GM18861 (cell line): ENCODE measurements at regions not wholly inside any gene's neighbourhood (a gene's known extent, or its start where the extent isn't known, plus 50 kb on each side); places are given as distances from the start of the nearest gene placed in this dataset.

Experiments
- ATAC-seq: cut with Tn5 transposase; IDR thresholded peaks from one replicate; pipeline ENCODE4 v1.9.1; 2021; ENCODE audit not compliant: unreplicated experiment

DNA sequence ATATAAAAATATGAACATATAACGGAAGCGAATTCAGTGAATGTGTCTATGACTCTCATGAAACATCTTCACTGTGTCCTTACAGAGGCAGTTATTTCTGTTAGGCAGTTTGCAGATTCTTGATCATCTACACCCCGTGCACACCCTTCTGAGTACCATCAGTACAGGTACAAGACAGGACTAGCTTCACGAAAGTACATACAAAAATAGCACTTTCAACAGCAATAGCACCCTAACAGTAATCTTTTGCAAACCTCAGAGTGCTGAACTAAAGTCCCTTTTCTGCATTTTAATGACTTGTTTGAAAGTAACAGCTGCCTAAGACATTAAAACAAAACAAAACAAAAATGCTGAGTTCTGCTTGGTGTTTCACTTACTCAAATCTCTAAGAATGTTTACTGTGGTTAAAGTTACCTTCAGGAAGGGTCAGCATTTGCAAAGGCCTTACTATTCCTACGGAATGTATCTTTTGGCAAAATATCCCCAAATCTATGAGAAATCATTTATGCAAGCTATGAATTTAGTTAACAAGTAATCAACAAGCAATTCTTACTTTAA lies 104.1 kb downstream of the CNTN3 start:
- no peak for ATAC-seq

DNA sequence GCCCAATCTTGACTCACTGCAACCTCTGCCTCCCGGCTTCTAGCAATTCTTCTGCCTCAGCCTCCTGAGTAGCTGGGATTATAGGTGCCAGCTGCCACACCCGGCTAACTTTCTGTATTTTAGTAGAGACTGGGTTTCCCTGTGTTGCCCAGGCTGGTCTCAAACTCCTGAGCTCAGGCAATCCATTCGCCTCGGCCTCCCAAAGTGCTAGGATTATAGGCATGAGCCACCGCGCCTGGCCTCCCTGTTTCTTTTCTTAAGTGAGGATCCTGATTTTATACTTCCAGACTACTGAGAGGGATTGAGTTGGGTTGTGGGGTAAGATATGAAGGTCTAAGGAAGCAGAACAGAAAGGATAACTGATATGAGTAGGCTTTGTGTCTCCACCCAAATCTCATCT lies 106.8 kb downstream of the CNTN3 start:
- no peak for ATAC-seq

DNA sequence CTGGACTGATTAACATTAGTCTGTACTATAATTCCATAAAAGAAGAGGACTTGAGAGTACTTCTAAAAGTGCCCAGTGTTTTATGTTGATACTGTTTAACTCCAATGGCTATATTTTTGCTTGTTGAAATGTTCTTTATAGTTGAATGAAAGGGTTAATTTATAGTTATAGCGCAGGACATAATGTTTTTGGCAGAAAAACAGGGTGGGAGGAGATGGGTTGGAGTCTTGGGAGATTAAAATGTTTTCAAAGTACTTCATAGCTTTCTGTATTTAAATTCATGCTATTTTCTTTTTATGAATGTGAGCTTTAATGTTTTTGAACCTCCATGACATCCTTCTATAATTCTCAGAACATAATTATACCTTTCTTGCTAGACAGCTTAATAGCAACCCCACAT lies 108.2 kb downstream of the CNTN3 start:
- no peak for ATAC-seq

DNA sequence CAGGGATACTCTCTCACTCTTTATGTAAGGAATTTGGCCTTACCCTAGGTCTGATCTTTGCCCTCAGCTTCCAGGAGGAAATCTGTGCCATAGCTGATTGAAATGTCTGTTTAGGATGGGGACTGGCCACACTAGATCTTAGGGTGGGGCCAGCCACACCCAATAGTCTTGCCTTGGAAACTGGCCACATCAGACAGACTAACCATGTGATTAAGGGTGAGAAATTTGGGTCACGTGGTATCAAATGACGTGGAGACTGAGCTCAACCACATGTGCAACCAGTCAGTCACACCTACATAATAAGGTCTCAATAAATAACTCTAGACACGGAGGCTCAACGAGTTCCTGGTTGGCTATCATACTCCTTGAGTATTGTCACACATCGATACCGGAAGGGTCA lies 113.5 kb downstream of the CNTN3 start:
- ATAC-seq: no peak

DNA sequence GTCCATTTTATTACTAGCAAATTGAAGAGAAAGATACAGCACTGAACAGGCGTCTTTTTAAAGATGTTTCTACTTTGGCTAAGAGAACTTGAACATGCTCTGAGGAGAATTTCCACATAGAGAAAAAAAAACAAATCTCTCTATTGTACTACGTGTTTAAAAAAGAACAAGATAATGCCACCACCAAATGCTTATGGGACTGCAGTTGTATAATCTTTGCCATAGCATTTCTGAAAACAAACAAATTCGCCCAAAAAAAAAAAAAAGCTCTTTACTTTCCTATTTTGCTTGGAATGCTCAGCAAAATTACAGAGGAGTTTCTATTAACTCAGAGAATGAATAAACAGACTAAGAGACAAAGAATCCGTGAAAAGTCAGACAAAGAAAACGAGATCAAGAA lies 114.2 kb downstream of the CNTN3 start:
- ATAC-seq: no peak

DNA sequence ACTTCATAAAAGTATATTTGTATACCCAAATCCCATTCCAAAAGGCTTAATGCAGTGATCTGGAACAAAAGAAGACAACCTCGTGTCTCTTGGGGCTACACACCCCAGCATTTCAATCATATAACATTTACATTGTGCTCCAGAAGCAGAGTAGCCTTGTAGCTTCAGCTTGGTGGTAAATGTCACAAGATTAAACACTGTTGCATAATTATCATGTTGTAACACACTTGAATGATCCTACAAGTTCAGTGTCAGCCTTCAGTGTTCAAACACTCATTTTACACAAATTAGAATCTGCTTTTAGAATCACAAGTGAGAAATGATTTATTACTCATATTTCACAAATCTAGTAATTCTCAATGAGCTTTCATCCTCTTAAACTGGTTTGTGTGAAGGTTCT lies 122.6 kb downstream of the CNTN3 start:
- no peak for ATAC-seq

DNA sequence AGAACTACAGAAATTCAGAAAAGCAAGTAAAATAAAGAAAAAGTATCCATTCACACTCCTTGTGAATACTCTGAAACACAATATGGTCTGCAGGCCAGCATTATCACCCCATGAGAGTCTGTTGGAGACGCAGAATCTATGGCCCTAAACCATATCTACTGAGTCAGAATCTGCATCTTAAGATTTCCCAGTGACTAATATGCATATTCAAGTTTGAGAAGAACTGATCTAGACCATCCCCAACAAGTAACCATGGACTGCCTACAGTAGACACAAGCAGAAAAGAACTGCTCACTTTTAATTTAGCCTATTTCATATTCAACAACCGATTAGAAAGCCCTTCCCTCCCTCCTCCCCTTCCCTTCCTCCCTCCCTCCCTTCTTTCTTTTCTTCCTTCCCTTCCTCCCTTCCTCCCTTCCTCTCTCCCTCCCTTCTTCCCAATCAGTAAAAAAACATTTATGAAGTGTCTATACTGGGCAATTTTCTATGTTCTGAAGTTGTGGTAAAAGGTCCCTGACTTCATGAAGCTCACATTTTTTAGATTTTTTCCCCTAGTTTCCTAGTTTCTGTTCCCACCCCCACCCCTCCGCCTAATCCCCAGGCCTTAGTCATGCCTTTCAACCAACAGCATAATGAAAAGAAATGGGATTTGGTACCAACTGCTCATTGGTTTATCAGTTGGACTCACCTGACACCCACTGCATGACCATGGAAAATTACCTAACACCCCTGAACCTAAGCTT lies 125.2 kb downstream of the CNTN3 start:
- ATAC-seq: no peak

DNA sequence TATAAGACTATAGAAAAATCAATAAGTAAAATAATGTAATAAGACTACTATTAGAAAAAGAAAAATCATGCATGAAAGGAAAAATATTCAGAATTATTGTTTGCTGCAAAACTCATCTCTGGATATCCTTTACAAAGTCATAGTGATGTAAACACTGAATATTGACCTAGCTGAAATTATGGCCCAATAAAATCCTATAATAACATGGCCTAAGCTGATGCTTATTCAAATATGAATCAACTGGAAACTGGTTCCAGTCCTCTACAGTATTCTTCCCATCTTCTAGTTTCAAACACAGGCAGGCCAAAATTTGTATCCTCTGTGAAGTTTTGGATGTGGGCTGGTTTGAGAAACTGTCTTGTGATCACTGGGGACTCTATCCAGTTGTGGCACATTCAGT lies 134.5 kb downstream of the CNTN3 start:
- no peak for ATAC-seq

DNA sequence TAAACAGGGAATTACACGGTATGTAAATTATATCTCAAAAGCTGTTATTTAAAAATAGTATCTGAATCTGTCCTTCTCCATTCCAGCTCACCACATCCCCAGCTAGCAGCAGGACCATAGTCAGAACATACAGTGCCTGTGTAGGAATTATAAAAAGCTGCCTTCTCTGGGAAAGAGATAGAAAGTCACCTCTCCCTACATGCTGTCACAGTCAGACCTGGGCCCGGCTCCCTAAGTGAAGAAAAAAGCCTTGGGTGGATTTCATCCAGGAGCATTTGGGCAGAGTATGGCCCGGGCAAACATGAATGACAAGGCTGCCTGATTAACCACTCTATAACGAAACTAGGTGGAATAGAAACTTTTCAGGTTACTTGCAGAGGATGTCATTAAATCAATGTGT lies 144.1 kb downstream of the CNTN3 start:
- ATAC-seq: no peak

DNA sequence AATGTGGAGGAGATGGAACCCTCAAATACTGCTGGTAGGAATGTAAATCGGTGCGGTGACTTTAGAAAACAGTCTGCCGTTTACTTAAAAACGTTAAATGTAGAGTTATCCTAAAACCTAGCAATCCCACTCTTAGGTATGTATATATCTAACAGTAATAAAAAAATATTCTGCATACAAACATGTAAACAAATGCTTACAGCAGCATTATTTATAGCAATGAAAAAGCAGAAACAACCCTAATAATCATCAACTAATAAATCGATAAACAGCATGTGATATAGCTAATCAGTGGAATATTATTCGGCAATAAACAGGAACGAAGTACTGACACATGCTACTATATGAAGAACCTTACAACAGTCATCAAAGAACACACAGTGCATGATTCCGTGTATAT lies 144.7 kb downstream of the CNTN3 start:
- ATAC-seq: no peak

DNA sequence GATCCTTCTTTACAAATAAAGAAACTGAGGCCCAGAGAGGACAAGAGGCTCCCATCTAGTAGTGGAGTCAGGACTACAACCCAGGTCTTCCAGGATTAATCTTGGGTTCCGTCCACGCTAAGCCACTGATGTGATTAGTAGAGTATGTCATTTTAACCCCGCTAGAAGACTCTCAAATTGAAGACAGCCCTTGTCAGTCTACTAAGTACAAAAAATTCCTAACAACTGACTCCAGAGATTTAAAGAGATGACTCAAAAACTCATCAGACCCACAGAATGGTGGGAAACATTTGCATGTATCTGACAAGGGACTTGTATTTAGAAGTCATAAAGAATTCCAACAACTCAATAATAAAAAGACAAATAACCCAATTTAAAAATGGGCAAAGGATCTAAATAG lies 145.3 kb downstream of the CNTN3 start:
- ATAC-seq: no peak

DNA sequence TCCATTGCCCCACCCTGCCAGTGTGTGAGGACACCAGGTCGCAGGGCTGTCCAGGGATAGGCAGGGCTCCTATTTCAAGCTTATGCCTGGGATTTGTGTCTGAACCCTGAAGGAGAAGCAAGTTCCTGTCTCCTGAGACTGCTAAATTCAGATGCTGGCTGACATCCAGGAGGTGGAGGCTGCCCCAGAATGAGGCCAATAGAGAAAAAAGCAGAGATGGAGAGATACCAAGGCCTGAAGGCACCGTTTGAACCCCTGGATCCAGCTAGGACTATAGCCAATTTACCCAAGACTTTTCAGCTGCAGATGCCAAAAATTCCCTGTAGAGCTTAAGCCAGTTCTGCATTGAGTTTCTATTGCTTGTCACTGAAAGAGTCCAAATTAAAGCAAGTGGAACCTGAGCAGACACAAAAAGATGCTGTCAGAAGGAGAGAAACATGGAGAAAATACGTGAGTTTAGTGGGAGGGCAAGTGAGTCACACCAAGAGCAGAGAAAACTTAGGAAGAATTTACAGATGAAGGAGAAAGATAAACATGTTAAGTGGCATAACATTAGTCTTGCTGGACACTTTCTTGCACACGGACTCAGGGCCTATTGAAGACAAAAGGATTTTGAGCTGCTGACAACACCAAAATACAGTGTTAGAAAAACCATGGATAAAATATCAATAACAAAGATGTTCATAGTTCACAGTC lies 148.6 kb downstream of the CNTN3 start:
- no peak for ATAC-seq

DNA sequence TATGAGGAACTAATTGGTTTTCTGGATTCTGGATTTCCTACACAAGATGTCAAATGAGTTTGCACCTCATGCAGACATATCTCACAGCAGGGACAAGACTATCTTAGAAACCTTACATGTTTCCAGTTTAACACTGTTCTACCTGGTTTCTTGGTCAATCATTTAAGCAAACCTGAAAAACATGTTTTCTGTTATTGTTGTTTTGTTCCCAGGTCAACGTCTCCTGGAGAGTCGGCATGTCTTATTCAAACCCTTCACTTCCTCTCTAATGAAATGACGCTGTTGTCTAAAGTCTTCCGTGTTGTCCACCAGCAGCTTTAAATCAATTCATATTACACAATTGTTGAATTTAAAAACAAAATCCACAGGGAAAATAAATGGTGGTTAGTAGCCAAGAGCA lies 150.9 kb downstream of the CNTN3 start:
- ATAC-seq: no peak

DNA sequence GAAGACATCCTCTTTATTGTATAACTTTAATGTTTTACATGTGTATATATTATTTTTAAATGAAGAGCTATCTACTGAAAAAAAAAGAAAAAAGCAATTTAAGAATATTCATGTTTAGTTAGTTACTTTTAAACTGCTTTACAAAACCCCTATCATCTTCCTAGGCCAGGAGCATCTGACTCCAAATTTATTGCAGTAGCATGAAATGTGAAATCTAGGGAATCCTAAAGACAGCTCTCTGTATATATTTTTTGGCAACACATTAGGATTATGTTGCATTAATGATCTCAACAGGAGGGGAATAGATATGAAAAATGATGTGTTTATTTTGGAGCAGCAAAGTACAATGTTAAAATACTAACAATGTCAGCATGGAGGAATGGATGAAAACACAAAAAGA lies 158.3 kb downstream of the CNTN3 start:
- no peak for ATAC-seq

DNA sequence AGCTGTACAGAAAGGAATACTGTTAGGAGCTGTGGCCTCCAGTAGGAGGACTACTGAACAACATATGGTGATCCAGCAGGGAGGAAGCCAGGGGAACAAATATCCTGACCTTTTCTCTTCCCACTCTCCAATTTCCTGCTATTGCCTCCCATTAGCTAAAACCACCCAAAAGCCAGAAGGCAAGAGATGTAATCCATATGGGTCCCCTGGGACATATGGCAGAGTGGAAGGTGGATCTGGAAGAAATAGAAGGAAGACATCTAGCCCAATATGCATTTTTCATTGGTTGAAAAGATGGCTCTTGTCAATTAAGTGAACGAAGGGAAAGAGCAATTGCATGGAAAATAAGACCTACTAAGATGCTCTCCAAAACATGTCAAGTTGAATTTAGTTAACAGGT lies 167.2 kb downstream of the CNTN3 start:
- no peak for ATAC-seq

DNA sequence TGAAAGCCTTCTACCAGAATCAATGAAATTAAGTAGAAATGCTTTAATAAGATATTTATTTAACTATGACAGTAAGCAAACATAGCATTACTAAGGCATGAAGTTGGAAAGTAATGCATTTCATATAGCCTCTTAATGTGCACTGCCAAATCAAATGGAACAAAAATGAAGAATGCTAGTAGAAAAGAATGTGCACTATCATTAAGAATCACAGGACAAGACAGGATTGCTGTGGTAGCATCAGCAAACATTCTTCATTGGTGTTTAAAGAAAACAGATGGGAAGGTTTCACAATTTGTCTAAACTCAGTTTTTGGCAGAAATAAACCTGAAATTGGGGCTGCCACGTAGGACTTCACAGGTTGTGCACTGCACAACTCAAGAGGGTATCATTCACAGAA lies 168.9 kb downstream of the CNTN3 start:
- ATAC-seq: no peak

DNA sequence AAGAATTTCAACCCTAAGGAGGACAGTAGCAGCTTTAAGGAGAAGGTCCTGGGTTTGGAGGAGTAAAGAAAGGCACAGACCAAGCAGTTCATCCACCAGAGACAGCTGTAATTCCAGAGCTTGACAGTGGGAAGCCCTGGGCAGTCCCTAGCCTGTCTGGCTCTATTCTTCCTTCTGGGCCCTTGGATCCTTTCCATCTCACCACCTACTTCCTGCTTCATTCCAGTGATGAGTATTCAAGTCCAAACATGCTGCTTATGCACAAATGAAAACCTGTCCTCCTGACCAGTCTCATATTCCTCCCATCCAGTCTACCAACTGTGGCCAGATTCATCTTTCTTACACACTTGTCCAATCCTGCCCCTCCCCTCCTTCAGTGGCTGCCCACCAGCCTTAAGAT lies 171.4 kb downstream of the CNTN3 start:
- ATAC-seq: no peak

DNA sequence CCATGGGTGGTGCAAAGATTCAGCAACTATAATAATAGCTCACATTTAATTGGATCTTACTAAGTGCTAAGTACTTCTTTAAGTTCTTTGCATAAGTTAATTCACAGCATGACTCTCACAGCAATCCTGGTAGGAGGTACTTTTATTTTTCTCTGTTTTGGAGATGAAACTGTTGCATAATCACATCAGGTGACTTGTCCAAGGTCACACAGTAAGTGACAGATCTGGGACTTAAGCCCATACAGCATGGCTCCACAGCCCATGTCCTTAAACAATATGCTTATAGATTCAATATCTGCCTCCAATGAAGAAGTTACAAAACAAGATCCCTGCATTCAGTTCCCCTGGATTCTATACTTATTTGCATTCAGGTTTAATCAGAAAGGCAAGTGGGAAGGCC lies 171.8 kb downstream of the CNTN3 start:
- no peak for ATAC-seq

DNA sequence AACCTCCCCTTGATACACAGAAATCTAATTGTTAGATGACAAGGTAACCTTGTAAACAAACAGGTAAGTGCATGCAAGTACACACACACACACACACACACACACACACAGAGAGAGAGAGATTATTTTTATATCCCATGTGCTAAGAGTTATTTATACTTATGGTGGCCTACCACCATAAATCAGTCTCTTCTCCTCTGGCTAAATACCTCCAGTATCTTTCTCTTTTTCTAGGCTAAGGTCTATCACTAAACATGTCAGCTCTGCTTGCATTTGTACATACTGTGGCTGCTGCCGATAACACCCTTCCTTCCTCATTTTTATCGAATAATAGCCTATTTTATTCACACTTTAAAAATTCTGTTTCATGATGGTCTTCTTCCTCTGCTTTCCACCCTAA lies 172.4 kb downstream of the CNTN3 start:
- ATAC-seq: no peak

DNA sequence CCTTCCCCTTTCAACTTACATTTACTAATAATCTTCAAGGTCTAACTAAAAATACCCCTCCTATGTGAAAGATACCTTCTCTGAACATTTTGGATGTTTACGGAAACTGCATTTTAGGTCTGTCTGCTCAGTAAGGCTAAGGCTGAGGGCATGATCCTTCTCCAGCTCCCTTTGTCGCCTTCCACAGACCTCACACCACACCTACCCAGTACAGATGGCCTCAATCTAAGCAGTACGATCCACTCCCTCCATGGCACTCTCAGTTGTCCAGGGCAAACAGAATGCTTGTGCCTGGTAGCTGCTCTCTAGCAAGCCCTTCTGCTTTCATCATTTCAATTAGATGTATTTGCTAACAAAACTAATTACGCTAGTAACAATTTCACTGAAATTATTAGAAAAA lies 178.3 kb downstream of the CNTN3 start:
- no peak for ATAC-seq

DNA sequence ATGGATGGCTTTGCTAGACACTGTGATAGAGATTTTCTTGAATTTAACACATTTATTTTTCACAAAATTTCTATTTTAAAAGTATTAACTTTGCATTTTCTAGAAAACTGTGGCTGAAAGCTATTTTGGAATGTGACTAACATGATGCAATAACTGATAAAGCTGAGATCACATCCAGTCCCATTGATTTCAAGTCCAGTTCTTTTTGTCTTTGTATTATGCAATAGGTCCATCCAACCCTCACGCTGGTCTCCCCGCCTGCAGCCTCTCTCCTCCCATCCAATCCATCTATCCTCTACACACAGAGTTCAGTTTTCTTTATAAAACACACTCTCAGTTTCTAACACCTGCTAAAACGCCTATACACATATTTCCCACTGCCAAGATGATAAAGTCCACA lies 178.8 kb downstream of the CNTN3 start:
- ATAC-seq: no peak

DNA sequence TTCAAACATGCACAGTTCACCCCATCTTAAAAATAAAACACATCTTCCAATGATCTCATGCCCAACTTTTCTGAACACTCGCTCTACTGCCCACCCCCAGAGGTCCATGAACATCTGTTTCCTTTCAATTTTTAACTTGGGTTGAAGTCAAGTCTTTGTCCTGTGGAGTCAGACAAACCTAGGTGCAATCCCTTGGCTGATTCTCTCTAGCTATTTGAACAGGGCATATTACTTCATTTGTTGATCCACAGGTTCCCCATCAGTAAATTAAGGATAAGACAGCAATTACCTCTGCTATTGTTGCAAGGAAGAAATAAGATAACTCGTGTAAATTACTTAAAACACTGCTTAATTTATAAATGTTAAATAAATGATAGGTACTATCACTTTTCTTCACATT lies 180.1 kb downstream of the CNTN3 start:
- no peak for ATAC-seq

DNA sequence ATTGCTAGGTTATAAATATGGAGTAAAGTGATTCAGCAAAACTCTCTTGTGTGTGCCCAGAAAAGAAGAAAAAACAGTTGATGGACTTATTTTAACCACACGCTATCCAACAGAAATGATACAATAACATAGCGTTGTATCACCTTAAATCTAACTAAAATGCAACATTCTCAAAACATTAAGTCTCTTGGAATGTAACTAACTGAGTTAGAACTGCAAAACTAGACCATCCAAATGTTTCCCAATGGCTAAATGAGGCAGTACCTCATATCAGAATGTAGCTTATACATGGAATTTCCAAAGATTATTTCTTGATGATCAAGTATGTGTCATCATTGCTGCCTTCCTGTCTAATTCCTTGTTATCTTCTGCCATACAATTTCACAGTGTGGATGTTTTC lies 187.9 kb downstream of the CNTN3 start:
- no peak for ATAC-seq
